CD14-positive monocyte (primary cell): ENCODE measurements at regions not wholly inside any gene's neighbourhood (a gene's known extent, or its start where the extent isn't known, plus 50 kb on each side); places are given as distances from the start of the nearest gene placed in this dataset.

Source experiments
- DNase-seq, 3 donors: peaks; one replicate each; pipeline ENCODE4 v3.0.0-alpha.2; 2011 to 2022
- H2AFZ ChIP-seq: 2 replicates; pipeline ENCODE4 v1.6.0; 2012; ENCODE audit warnings: mild to moderate bottlenecking, low read depth, low read length, inconsistent platforms; ENCODE audit not compliant: insufficient read depth, poor library complexity, severe bottlenecking
- H3K27ac ChIP-seq, 2 donors: 1 replicate in 1 of 2; 2 replicates in 1 of 2; pipeline ENCODE4 v1.5.1; 2012 to 2013; ENCODE audit warnings: low read length in 2 of 2, control low read depth in 1 of 2, inconsistent platforms in 1 of 2, low read depth in 1 of 2, mild to moderate bottlenecking in 1 of 2
- H3K27me3 ChIP-seq, 2 donors: one replicate each; pipeline versions ENCODE4 v1.6.0 to v1.6.1; 2011 to 2013; ENCODE audit warnings: low read length in 2 of 2; ENCODE audit not compliant: control insufficient read depth in 2 of 2, insufficient read depth in 2 of 2
- H3K36me3 ChIP-seq, 2 donors: replicated peaks in 1 of 2; 1 replicate in 1 of 2; 2 replicates in 1 of 2; pipeline versions ENCODE4 v1.5.1 to v1.6.1; 2012 to 2013; ENCODE audit warnings: low read length in 2 of 2, control low read depth in 1 of 2, inconsistent platforms in 1 of 2, mild to moderate bottlenecking in 1 of 2; ENCODE audit not compliant: insufficient read depth in 2 of 2, control insufficient read depth in 1 of 2
- H3K4me1 ChIP-seq, 2 donors: 1 replicate in 1 of 2; 2 replicates in 1 of 2; pipeline versions ENCODE4 v1.5.1 to v1.6.1; 2012 to 2013; ENCODE audit warnings: low read length in 2 of 2, control low read depth in 1 of 2, inconsistent platforms in 1 of 2, mild to moderate bottlenecking in 1 of 2, moderate library complexity in 1 of 2; ENCODE audit not compliant: insufficient read depth in 2 of 2, control insufficient read depth in 1 of 2
- H3K4me2 ChIP-seq: replicated peaks from 2 replicates; pipeline ENCODE3; 2012; ENCODE audit warnings: low read length, moderate library complexity, mild to moderate bottlenecking; ENCODE audit not compliant: poor library complexity, severe bottlenecking; ENCODE audit errors: extremely low read depth
- H3K4me3 ChIP-seq, 3 experiments: fragments of 200-600 bp in 1 of 3; sonication (generic) in 1 of 3; replicated peaks in 1 of 3; 1 replicate in 2 of 3; 2 replicates in 1 of 3; pipeline ENCODE4 v1.5.1; 2011 to 2013; ENCODE audit warnings: low read length in 3 of 3, mild to moderate bottlenecking in 3 of 3, control low read depth in 2 of 3, low read depth in 2 of 3, inconsistent platforms in 1 of 3, moderate library complexity in 1 of 3
- H3K79me2 ChIP-seq: 2 replicates; pipeline ENCODE4 v1.6.0; 2012; ENCODE audit warnings: mild to moderate bottlenecking, control low read depth, inconsistent platforms, low read length, moderate library complexity; ENCODE audit not compliant: insufficient read depth
- H3K9ac ChIP-seq: 2 replicates; pipeline ENCODE4 v1.6.0; 2017; ENCODE audit warnings: low read length, mild to moderate bottlenecking; ENCODE audit not compliant: insufficient read depth, poor library complexity, severe bottlenecking
- H3K9me3 ChIP-seq, 2 donors: replicated peaks in 1 of 2; 1 replicate in 1 of 2; 2 replicates in 1 of 2; pipeline versions ENCODE4 v1.5.1 to v1.6.1; 2012 to 2013; ENCODE audit warnings: low read length in 2 of 2, control low read depth in 1 of 2; ENCODE audit not compliant: control insufficient read depth in 1 of 2, insufficient read depth in 1 of 2
- H4K20me1 ChIP-seq: 2 replicates; pipeline ENCODE4 v1.6.0; 2012; ENCODE audit warnings: mild to moderate bottlenecking, low read length, control low read depth, moderate library complexity; ENCODE audit not compliant: insufficient read depth
- H3K27ac Mint-ChIP-seq, 7 donors: one replicate each; pipeline ENCODE4 v1.8.0; 2020; ENCODE audit warnings: mild to moderate bottlenecking in 7 of 7, mixed read lengths in 7 of 7, moderate library complexity in 6 of 7, inconsistent platforms in 2 of 7
- H3K27me3 Mint-ChIP-seq, 3 donors: one replicate each; pipeline ENCODE4 v1.8.0; 2021 to 2022; ENCODE audit warnings: low read depth in 3 of 3, mild to moderate bottlenecking in 3 of 3, mixed read lengths in 3 of 3, moderate library complexity in 3 of 3, inconsistent platforms in 1 of 3
- H3K36me3 Mint-ChIP-seq, 2 donors: one replicate each; pipeline ENCODE4 v1.8.0; 2020; ENCODE audit warnings: mixed read lengths in 2 of 2, inconsistent platforms in 1 of 2, mild to moderate bottlenecking in 1 of 2
- H3K4me1 Mint-ChIP-seq: one replicate; pipeline ENCODE4 v1.8.0; 2020; ENCODE audit warnings: mild to moderate bottlenecking, mixed read lengths
- H3K4me3 Mint-ChIP-seq, 2 donors: one replicate each; pipeline ENCODE4 v1.8.0; 2020; ENCODE audit warnings: mild to moderate bottlenecking in 2 of 2, mixed read lengths in 2 of 2, moderate library complexity in 1 of 2
- H3K9me3 Mint-ChIP-seq, 7 donors: one replicate each; pipeline ENCODE4 v1.8.0; 2020 to 2022; ENCODE audit warnings: mixed read lengths in 7 of 7, mild to moderate bottlenecking in 6 of 7, moderate library complexity in 6 of 7, inconsistent platforms in 2 of 7
- CTCF ChIP-seq: fragments of 200-600 bp; IDR thresholded peaks from one replicate; pipeline ENCODE4 v1.8.0; 2022; ENCODE audit warnings: antibody characterized with exemption, mild to moderate bottlenecking
- WGBS: methylation state at CpG from one replicate; pipeline ENCODE4 v1.1.5; 2013; ENCODE audit warnings: missing lambda C conversion rate; ENCODE audit not compliant: insufficient coverage; 5-methylcytosine and 5-hydroxymethylcytosine counted together
- intact Hi-C, 2 donors: fragments of 100-400 bp; cut with micrococcal nuclease; formaldehyde crosslinking; loops; one replicate each; pipeline versions ENCODE4 v1.15.0 to v1.15.1; 2023

- H3K4me1 Mint-ChIP-seq = peaks cover 23% of the 10 kb centered on the region
- no peaks in the 10 kb centered on the region for H3K9me3 ChIP-seq
- WGBS = no CpG with 5 or more reads among the region's 4 CpGs
- peak in 1 of 3 donors; percentile 15 for DNase-seq
- H3K4me3 Mint-ChIP-seq = peak overlapping the region in 1 of 2 donors; percentile 30
- H3K27me3 ChIP-seq = no peaks in the 10 kb centered on the region
- H3K79me2 ChIP-seq = no peaks in the 10 kb centered on the region
- no peaks in the 10 kb centered on the region for H3K36me3 ChIP-seq
- no peaks in the 10 kb centered on the region for H4K20me1 ChIP-seq
- no peak overlapping the region for H3K4me3 ChIP-seq
- no peak for TF ChIP-seq CTCF
- no peak overlapping the region for H3K27ac ChIP-seq
- intact Hi-C loops = no loop called here
- peaks cover 17 to 19% of the 10 kb centered on the region in 2 donors for H3K4me1 ChIP-seq
- no peak overlapping the region for H2AFZ ChIP-seq
- H3K27me3 Mint-ChIP-seq = peaks cover 2 to 6% (median 4%) of the 10 kb centered on the region in 3 donors
- H3K9me3 Mint-ChIP-seq = peaks cover 0 to 1% (median 0%) of the 10 kb centered on the region in 7 donors
- no peaks in the 10 kb centered on the region for H3K36me3 Mint-ChIP-seq
- no peak overlapping the region for H3K4me2 ChIP-seq
- no peak overlapping the region for H3K9ac ChIP-seq
- peak overlapping the region in 5 of 7 donors; percentile 1 to 57 (median 31) for H3K27ac Mint-ChIP-seq
Measured at GRCh38 chrX:74371425-74372222, 49.7 kb upstream of the SLC16A2 start.
